ENCODE measurements at regions not wholly inside any gene's neighbourhood (a gene's known extent, or its start where the extent isn't known, plus 50 kb on each side); places are given as distances from the start of the nearest gene placed in this dataset.

- no peak for DNase-seq (ENCODE audit: low read depth)
- TF ChIP-seq MAX (IDR thresholded peaks at IDR 0.05; ENCODE audit: low read depth, low read length) (no peak), CTCF (IDR thresholded peaks at IDR 0.05; ENCODE audit: low read depth, low read length) (no peak), MYC (IDR thresholded peaks at IDR 0.05; ENCODE audit: low read depth, low read length) (no peak), POLR2A (IDR thresholded peaks at IDR 0.05; ENCODE audit: extremely low read depth, insufficient read length) (no peak)
- H3K4me3 ChIP-seq (ENCODE audit: low read depth, low read length) = no peak overlapping the region
Measured at GRCh38 chrX:19280636-19281035, 63.1 kb upstream of the PDHA1 start.

- TF ChIP-seq POLR2A (IDR thresholded peaks at IDR 0.05; ENCODE audit: extremely low read depth, insufficient read length) (no peak), CTCF (IDR thresholded peaks at IDR 0.05; ENCODE audit: low read depth, low read length) (no peak), MAX (IDR thresholded peaks at IDR 0.05; ENCODE audit: low read depth, low read length) (no peak), MYC (IDR thresholded peaks at IDR 0.05; ENCODE audit: low read depth, low read length) (no peak)
- no peak for DNase-seq (ENCODE audit: low read depth)
- no peak overlapping the region for H3K4me3 ChIP-seq (ENCODE audit: low read depth, low read length)
Measured at GRCh38 chrX:19281256-19281655, 62.5 kb upstream of the PDHA1 start.

GRCh38 chrX:19283597-19284339 is 60.0 kb upstream of the PDHA1 start:
- DNase-seq (ENCODE audit: low read depth) = no peak
- H3K4me3 ChIP-seq (ENCODE audit: low read depth, low read length) = no peak overlapping the region
- TF ChIP-seq MAX (IDR thresholded peaks at IDR 0.05; ENCODE audit: low read depth, low read length) (no peak), POLR2A (IDR thresholded peaks at IDR 0.05; ENCODE audit: extremely low read depth, insufficient read length) (no peak), CTCF (IDR thresholded peaks at IDR 0.05; ENCODE audit: low read depth, low read length) (no peak), MYC (IDR thresholded peaks at IDR 0.05; ENCODE audit: low read depth, low read length) (no peak)

- DNase-seq (ENCODE audit: low read depth) = no peak
- no peak for TF ChIP-seq CTCF (IDR thresholded peaks at IDR 0.05; ENCODE audit: low read depth, low read length)
- TF ChIP-seq MYC (IDR thresholded peaks at IDR 0.05; ENCODE audit: low read depth, low read length) = no peak
- TF ChIP-seq POLR2A (IDR thresholded peaks at IDR 0.05; ENCODE audit: extremely low read depth, insufficient read length) = no peak
- no peak for TF ChIP-seq MAX (IDR thresholded peaks at IDR 0.05; ENCODE audit: low read depth, low read length)
- no peak overlapping the region for H3K4me3 ChIP-seq (ENCODE audit: low read depth, low read length)
Measured at GRCh38 chrX:19285857-19286256, 57.9 kb upstream of the PDHA1 start.

GRCh38 chrX:19291086-19291485 is 52.6 kb upstream of the PDHA1 start:
- DNase-seq (ENCODE audit: low read depth) = no peak
- no peak overlapping the region for H3K4me3 ChIP-seq (ENCODE audit: low read depth, low read length)

More at GRCh38 chrX:19291086-19291485, 52.6 kb upstream of the PDHA1 start:
- TF ChIP-seq POLR2A (IDR thresholded peaks at IDR 0.05; ENCODE audit: extremely low read depth, insufficient read length) (no peak), CTCF (IDR thresholded peaks at IDR 0.05; ENCODE audit: low read depth, low read length) (no peak), MAX (IDR thresholded peaks at IDR 0.05; ENCODE audit: low read depth, low read length) (no peak), MYC (IDR thresholded peaks at IDR 0.05; ENCODE audit: low read depth, low read length) (no peak)
